NT2/D1 (cell line): ENCODE measurements at regions not wholly inside any gene's neighbourhood (a gene's known extent, or its start where the extent isn't known, plus 50 kb on each side); places are given as distances from the start of the nearest gene placed in this dataset.

Experiments
- SUZ12 ChIP-seq: IDR thresholded peaks from 2 replicates; pipeline ENCODE4 v1.6.1; 2011; ENCODE audit not compliant: insufficient read length, insufficient read depth; ENCODE audit errors: extremely low read depth
- YY1 ChIP-seq: IDR thresholded peaks from 2 replicates; pipeline ENCODE4 v1.6.1; 2011; ENCODE audit not compliant: insufficient read length, insufficient read depth
- ZNF274 ChIP-seq: IDR thresholded peaks from 2 replicates; pipeline ENCODE4 v1.6.1; 2011; ENCODE audit warnings: mild to moderate bottlenecking, low read depth, low read length

GRCh38 chr12:126976579-126976978 is 1290.4 kb upstream of the TMEM132C start:
- TF ChIP-seq ZNF274 (no peak), SUZ12 (no peak), YY1 (no peak)
